HEK293T (cell line): ENCODE measurements at regions not wholly inside any gene's neighbourhood (a gene's known extent, or its start where the extent isn't known, plus 50 kb on each side); places are given as distances from the start of the nearest gene placed in this dataset.
A peak's percentile ranks its signal among the peaks of the same experiment; 100 is the strongest.

Experiments used
- CTCF ChIA-PET: fragments of 350-600 bp; formaldehyde crosslinking; extraction: SDS; loops from one replicate; lab custom pipeline; 2021; ENCODE audit warnings: antibody characterized with exemption, inconsistent platforms; lab: Yijun Ruan, JAX
- POLR2A ChIA-PET: fragments of 350-600 bp; formaldehyde crosslinking; extraction: SDS; loops from one replicate; lab custom pipeline; 2020; ENCODE audit warnings: antibody characterized with exemption, inconsistent platforms; lab: Yijun Ruan, JAX
- DNase-seq: peaks from one replicate; pipeline ENCODE4 v3.0.0; 2012; ENCODE audit warnings: mixed read lengths; ENCODE audit errors: extremely low spot score
- ARNT ChIP-seq: fragments of 450-650 bp; IDR thresholded peaks from 2 replicates; pipeline ENCODE4 v1.6.1; 2017; ENCODE audit warnings: mild to moderate bottlenecking
- BHLHE40 ChIP-seq: fragments of 450-650 bp; IDR thresholded peaks from 2 replicates; pipeline ENCODE4 v1.6.1; 2016; ENCODE audit warnings: mild to moderate bottlenecking, moderate library complexity, borderline replicate concordance
- CTBP1 ChIP-seq: fragments of 450-650 bp; IDR thresholded peaks from 2 replicates; pipeline ENCODE4 v1.6.1; 2016; ENCODE audit warnings: borderline replicate concordance
- ELF4 ChIP-seq: fragments of 450-650 bp; IDR thresholded peaks from 2 replicates; pipeline ENCODE4 v1.6.1; 2017; ENCODE audit warnings: antibody characterized with exemption
- FOXA1 ChIP-seq: fragments of 450-650 bp; IDR thresholded peaks from 2 replicates; pipeline ENCODE4 v1.6.1; 2016; ENCODE audit warnings: mild to moderate bottlenecking
- FOXK2 ChIP-seq: fragments of 450-650 bp; IDR thresholded peaks from 2 replicates; pipeline ENCODE4 v1.6.1; 2016; ENCODE audit warnings: mild to moderate bottlenecking
- FOXM1 ChIP-seq: fragments of 450-650 bp; IDR thresholded peaks from 2 replicates; pipeline ENCODE4 v1.6.1; 2017; ENCODE audit warnings: mild to moderate bottlenecking, borderline replicate concordance
- HDGF ChIP-seq: fragments of 450-650 bp; IDR thresholded peaks from 2 replicates; pipeline ENCODE4 v1.6.1; 2017; ENCODE audit warnings: antibody characterized with exemption, borderline replicate concordance
- L3MBTL2 ChIP-seq: fragments of 450-650 bp; conservative IDR thresholded peaks from 2 replicates; pipeline ENCODE4 v1.6.1; 2016; ENCODE audit warnings: mild to moderate bottlenecking
- LEF1 ChIP-seq: fragments of 450-650 bp; IDR thresholded peaks from 2 replicates; pipeline ENCODE4 v1.6.1; 2017; ENCODE audit warnings: mild to moderate bottlenecking, borderline replicate concordance
- NFRKB ChIP-seq: fragments of 450-650 bp; IDR thresholded peaks from 2 replicates; pipeline ENCODE4 v1.6.1; 2016; ENCODE audit warnings: mild to moderate bottlenecking, moderate library complexity
- PKNOX1 ChIP-seq: fragments of 450-650 bp; IDR thresholded peaks from 2 replicates; pipeline ENCODE4 v1.6.1; 2016
- SP1 ChIP-seq: fragments of 450-650 bp; IDR thresholded peaks from 2 replicates; pipeline ENCODE4 v1.6.1; 2017
- SUZ12 ChIP-seq: fragments of 450-650 bp; IDR thresholded peaks from 2 replicates; pipeline ENCODE4 v1.6.1; 2016; ENCODE audit warnings: mild to moderate bottlenecking
- TARDBP ChIP-seq: fragments of 450-650 bp; IDR thresholded peaks from 2 replicates; pipeline ENCODE4 v1.6.1; 2016
- ZNF384 ChIP-seq: fragments of 450-650 bp; IDR thresholded peaks from 2 replicates; pipeline ENCODE4 v1.6.1; 2016

- ChIA-PET POLR2A (no interaction called here), CTCF (interaction anchor here (0.6 kb wide), 1 partner anchor 183 kb away, joined by 4 read pairs; no protein-coding TSS in a partner anchor)
- TF ChIP-seq ELF4 (no peak), SP1 (no peak), TARDBP (no peak), FOXK2 (no peak), SUZ12 (no peak), HDGF (no peak), ZNF384 (no peak), PKNOX1 (no peak), CTBP1 (no peak), FOXA1 (no peak), FOXM1 (no peak), NFRKB (no peak)
- DNase-seq, result no peak
These were observed 93.6 kb downstream of the DHCR7 start for GRCh38 chr11:71354394-71355105.

GRCh38 chr11:71352748-71353147, 95.4 kb downstream of the DHCR7 start:
- POLR2A ChIA-PET, result no interaction called here
- CTCF ChIA-PET, result no interaction called here
- no peak for DNase-seq
- no peak for TF ChIP-seq FOXM1
- TF ChIP-seq CTBP1, result no peak
- TF ChIP-seq SUZ12, result no peak
- no peak for TF ChIP-seq SP1
- no peak for TF ChIP-seq ELF4
- TF ChIP-seq NFRKB, result no peak
- no peak for TF ChIP-seq ARNT
- no peak for TF ChIP-seq L3MBTL2
- no peak for TF ChIP-seq LEF1
- no peak for TF ChIP-seq FOXA1
- TF ChIP-seq HDGF, result no peak

GRCh38 chr11:71352226-71352625, 96.0 kb downstream of the DHCR7 start:
- CTCF ChIA-PET, result no interaction called here
- no peak for DNase-seq
- POLR2A ChIA-PET, result no interaction called here
- TF ChIP-seq FOXK2 (no peak), FOXA1 (no peak), L3MBTL2 (no peak), NFRKB (no peak), CTBP1 (no peak), HDGF (no peak), ZNF384 (no peak), TARDBP (no peak), SUZ12 (no peak), SP1 (no peak), ELF4 (no peak), ARNT (no peak), LEF1 (no peak), BHLHE40 (no peak), PKNOX1 (no peak), FOXM1 (no peak)

- TF ChIP-seq ARNT, result no peak
- CTCF ChIA-PET, result no interaction called here
- no peak for DNase-seq
- POLR2A ChIA-PET, result no interaction called here
These were observed 97.2 kb upstream of the SHANK2 start for GRCh38 chr11:71349627-71350026.

- no peak for DNase-seq
- ChIA-PET CTCF (no interaction called here), POLR2A (no interaction called here)
- no peak for TF ChIP-seq PKNOX1
These were observed 91.5 kb upstream of the SHANK2 start for GRCh38 chr11:71343828-71344400.

GRCh38 chr11:71342951-71343827, 90.8 kb upstream of the SHANK2 start:
- ChIA-PET POLR2A (no interaction called here), CTCF (interaction anchor here (0.6 kb wide), 1 partner anchor 223 kb away, joined by 3 read pairs; no protein-coding TSS in a partner anchor)
- DNase-seq, result peak; percentile 62
- no peak for TF ChIP-seq FOXM1
- TF ChIP-seq ARNT, result no peak
- TF ChIP-seq BHLHE40, result no peak
- no peak for TF ChIP-seq L3MBTL2
- no peak for TF ChIP-seq FOXK2
- TF ChIP-seq FOXA1, result no peak
